Activated naive CD4-positive, alpha-beta T cell treated with anti-CD3 and anti-CD28 coated beads, Interleukin-2, amount 10 ng/mL, durations not matched to agents 7 days and 5 days (primary cell): ENCODE measurements at regions not wholly inside any gene's neighbourhood (a gene's known extent, or its start where the extent isn't known, plus 50 kb on each side); places are given as distances from the start of the nearest gene placed in this dataset.
A peak's percentile ranks its signal among the peaks of the same experiment; 100 is the strongest.

ENCODE experiments used
- CTCF ChIA-PET: fragments of 350-600 bp; sonication (Branson Sonifier 250); formaldehyde crosslinking; loops from one replicate; lab custom pipeline; 2021; ENCODE audit warnings: antibody characterized with exemption; lab: Charles Lee
- DNase-seq: peaks from one replicate; pipeline ENCODE4 v3.0.0-alpha.2; 2020
- H3K27ac Mint-ChIP-seq: one replicate; pipeline ENCODE4 v1.8.0; 2021; ENCODE audit warnings: mild to moderate bottlenecking, moderate library complexity, mixed read lengths
- H3K27me3 Mint-ChIP-seq: one replicate; pipeline ENCODE4 v1.8.0; 2021; ENCODE audit warnings: mild to moderate bottlenecking, mixed read lengths
- H3K36me3 Mint-ChIP-seq: one replicate; pipeline ENCODE4 v1.8.0; 2021; ENCODE audit warnings: mixed read lengths
- H3K4me1 Mint-ChIP-seq: one replicate; pipeline ENCODE4 v1.8.0; 2021; ENCODE audit warnings: mixed read lengths
- H3K4me3 Mint-ChIP-seq: one replicate; pipeline ENCODE4 v1.8.0; 2021; ENCODE audit warnings: mild to moderate bottlenecking, moderate library complexity, mixed read lengths
- H3K9me3 Mint-ChIP-seq: one replicate; pipeline ENCODE4 v1.8.0; 2021; ENCODE audit warnings: mixed read lengths

- no peak for DNase-seq
- no peaks in the 10 kb centered on the region for H3K9me3 Mint-ChIP-seq
- H3K4me3 Mint-ChIP-seq, result no peak overlapping the region
- H3K27ac Mint-ChIP-seq, result no peak overlapping the region
- no peaks in the 10 kb centered on the region for H3K36me3 Mint-ChIP-seq
- H3K27me3 Mint-ChIP-seq, result no peaks in the 10 kb centered on the region
- no peaks in the 10 kb centered on the region for H3K4me1 Mint-ChIP-seq
- CTCF ChIA-PET, result no interaction called here
Observed at GRCh38 chr18:34461266-34461665, 236.6 kb upstream of the NOL4 start.

DNA sequence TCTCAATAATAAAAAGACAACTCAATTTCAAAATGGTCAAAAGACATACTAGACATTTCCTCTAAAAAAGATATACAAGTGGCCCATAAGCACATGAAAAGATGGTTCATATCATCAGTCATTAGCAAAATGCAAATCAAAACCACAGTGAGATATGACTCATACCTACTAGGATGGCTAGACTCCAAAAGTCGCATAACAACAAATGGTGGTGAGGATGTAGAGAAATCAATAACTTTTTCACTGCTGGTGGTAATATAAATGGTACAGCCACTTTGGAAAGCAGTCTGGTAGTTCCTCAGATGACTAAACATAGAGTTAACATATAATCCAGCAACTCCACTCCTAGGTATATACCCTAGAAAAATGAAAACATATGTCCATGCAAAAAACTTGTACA is 242.3 kb upstream of the NOL4 start:
- CTCF ChIA-PET, result no interaction called here
- Mint-ChIP-seq H3K4me1 (no peaks in the 10 kb centered on the region), H3K4me3 (no peak overlapping the region), H3K9me3 (peaks cover 4% of the 10 kb centered on the region), H3K27ac (no peak overlapping the region), H3K27me3 (no peaks in the 10 kb centered on the region), H3K36me3 (no peaks in the 10 kb centered on the region)
- no peak for DNase-seq

GRCh38 chr18:34480162-34480700 is 229.9 kb upstream of the DTNA start:
- Mint-ChIP-seq H3K27ac (no peak overlapping the region), H3K4me3 (no peak overlapping the region), H3K36me3 (peaks cover 2% of the 10 kb centered on the region), H3K4me1 (no peaks in the 10 kb centered on the region), H3K9me3 (peaks cover 6% of the 10 kb centered on the region), H3K27me3 (no peaks in the 10 kb centered on the region)
- CTCF ChIA-PET, result no interaction called here
- no peak for DNase-seq

DNA sequence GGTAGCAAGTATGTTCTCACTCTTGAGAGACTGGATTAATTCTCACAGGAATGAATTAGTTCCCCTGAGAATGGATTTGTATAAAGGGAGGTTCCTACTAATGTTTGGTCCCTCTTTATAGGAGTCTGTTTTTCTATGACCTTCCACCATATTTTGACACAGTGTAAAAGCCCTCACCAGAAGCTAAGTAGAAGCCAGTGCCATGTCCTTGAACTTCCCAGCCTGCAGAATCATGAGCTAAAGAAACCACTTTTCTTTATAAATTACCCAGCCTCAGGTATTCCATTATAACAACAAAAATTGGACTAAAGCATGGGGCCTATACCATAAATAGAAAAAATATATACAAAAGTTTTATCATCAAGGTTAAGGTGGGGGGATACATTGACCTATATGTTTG is 227.9 kb upstream of the DTNA start:
- CTCF ChIA-PET, result no interaction called here
- DNase-seq, result no peak
- peaks cover 6% of the 10 kb centered on the region for H3K9me3 Mint-ChIP-seq
- H3K27ac Mint-ChIP-seq, result no peak overlapping the region
- peaks cover 2% of the 10 kb centered on the region for H3K36me3 Mint-ChIP-seq
- H3K4me3 Mint-ChIP-seq, result no peak overlapping the region
- no peaks in the 10 kb centered on the region for H3K4me1 Mint-ChIP-seq
- no peaks in the 10 kb centered on the region for H3K27me3 Mint-ChIP-seq

GRCh38 chr18:34483198-34483597 is 226.9 kb upstream of the DTNA start:
- CTCF ChIA-PET, result no interaction called here
- H3K36me3 Mint-ChIP-seq, result peaks cover 2% of the 10 kb centered on the region
- no peaks in the 10 kb centered on the region for H3K27me3 Mint-ChIP-seq
- H3K4me1 Mint-ChIP-seq, result no peaks in the 10 kb centered on the region
- H3K4me3 Mint-ChIP-seq, result no peak overlapping the region
- peaks cover 6% of the 10 kb centered on the region for H3K9me3 Mint-ChIP-seq
- DNase-seq, result no peak
- no peak overlapping the region for H3K27ac Mint-ChIP-seq

DNA sequence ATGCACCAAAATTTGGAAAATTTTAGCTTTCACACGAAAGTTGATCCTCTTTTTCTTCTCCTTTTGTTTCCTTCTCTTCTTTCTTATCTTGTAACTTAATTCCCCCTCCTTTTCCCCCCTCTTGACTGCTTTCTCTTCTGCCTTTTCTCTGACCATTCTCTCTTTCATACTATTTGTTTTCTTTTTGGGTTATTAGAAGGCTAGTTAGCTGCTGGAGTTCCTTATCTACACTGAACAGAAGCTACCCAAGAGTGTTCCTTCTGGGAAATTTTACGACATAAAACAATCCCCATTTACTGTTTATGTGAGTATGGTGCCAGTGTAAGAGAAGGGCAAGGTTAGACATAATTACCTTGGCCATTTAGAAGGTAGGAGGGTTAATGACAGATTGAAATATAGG is 218.4 kb upstream of the DTNA start:
- no peak for DNase-seq
- Mint-ChIP-seq H3K36me3 (no peaks in the 10 kb centered on the region), H3K4me1 (peaks cover 4% of the 10 kb centered on the region), H3K27ac (no peak overlapping the region), H3K9me3 (no peaks in the 10 kb centered on the region), H3K4me3 (no peak overlapping the region), H3K27me3 (peaks cover 22% of the 10 kb centered on the region)
- CTCF ChIA-PET, result no interaction called here

DNA sequence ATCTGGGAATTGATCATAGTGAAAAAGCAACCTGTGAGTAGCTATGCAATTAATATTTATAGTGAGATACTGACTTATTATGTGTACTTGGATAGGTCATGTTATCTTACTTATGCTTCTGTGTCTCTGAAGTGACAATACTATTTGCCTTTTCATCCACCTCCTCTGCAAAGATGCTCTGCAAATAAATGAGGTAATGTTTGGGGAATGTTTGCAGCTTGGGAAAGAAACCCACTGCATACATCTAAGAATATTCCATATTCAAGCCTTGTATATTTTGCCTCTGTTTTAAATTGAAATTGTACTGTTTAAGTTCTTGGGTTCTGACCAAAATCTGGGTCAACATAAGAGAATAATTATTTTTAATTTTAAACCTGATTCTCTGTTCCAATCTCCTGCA is 217.4 kb upstream of the DTNA start:
- Mint-ChIP-seq H3K4me1 (peaks cover 4% of the 10 kb centered on the region), H3K4me3 (no peak overlapping the region), H3K27me3 (peaks cover 22% of the 10 kb centered on the region), H3K9me3 (no peaks in the 10 kb centered on the region), H3K27ac (no peak overlapping the region), H3K36me3 (no peaks in the 10 kb centered on the region)
- CTCF ChIA-PET, result no interaction called here
- DNase-seq, result no peak

- CTCF ChIA-PET, result no interaction called here
- H3K4me1 Mint-ChIP-seq, result peaks cover 4% of the 10 kb centered on the region
- peaks cover 22% of the 10 kb centered on the region for H3K27me3 Mint-ChIP-seq
- peak; percentile 33 for DNase-seq
- H3K4me3 Mint-ChIP-seq, result peak overlapping the region; percentile 48
- no peaks in the 10 kb centered on the region for H3K36me3 Mint-ChIP-seq
- no peaks in the 10 kb centered on the region for H3K9me3 Mint-ChIP-seq
- H3K27ac Mint-ChIP-seq, result no peak overlapping the region
Observed at GRCh38 chr18:34493099-34493544, 217.0 kb upstream of the DTNA start.

DNA sequence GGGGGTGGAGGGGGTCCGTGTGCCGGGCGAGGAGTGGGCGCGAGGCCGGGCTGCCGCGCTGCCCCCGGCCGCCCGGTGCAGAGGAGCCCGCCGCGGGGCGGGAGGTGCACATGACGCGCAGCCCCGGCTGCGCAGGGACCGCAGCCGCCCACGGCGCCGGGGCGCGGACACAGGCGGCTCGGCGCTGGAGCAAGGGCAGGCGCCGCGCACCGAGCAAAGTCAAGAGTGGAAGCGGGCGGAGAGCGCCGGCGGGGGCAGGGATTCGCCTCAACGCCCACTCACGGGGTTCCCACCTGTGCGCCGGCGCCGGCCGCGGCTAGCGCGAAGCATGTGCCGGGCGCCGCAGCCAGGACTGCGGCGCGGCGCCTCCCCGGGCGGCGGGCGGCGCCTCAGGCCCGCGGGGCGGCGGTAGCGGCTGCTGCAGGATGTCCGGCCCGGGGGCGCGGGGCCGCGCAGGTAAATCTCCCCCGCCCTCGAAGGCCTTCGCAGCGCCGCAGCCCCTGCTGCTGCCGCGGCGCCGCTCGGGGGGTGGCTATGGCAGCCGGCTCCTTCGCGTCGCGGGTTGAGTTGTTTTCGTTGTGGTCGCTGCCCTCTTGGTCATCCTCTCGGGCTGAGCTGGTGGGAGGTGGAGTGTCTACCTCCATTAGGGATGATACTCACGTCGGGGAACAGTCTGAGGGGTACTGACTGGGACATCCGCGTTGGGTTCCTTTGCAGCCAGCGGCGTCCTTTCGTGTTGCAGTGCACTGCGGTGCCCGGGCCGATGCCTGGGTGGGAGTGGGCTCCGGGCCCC is 216.3 kb upstream of the DTNA start:
- peaks cover 4% of the 10 kb centered on the region for H3K4me1 Mint-ChIP-seq
- no peak for DNase-seq
- CTCF ChIA-PET, result no interaction called here
- no peak overlapping the region for H3K27ac Mint-ChIP-seq
- no peak overlapping the region for H3K4me3 Mint-ChIP-seq
- no peaks in the 10 kb centered on the region for H3K36me3 Mint-ChIP-seq
- peaks cover 22% of the 10 kb centered on the region for H3K27me3 Mint-ChIP-seq
- H3K9me3 Mint-ChIP-seq, result no peaks in the 10 kb centered on the region

GRCh38 chr18:34494359-34494696 is 215.8 kb upstream of the DTNA start:
- no peaks in the 10 kb centered on the region for H3K36me3 Mint-ChIP-seq
- H3K27me3 Mint-ChIP-seq, result peaks cover 22% of the 10 kb centered on the region
- H3K27ac Mint-ChIP-seq, result no peak overlapping the region
- no peaks in the 10 kb centered on the region for H3K9me3 Mint-ChIP-seq
- no peak overlapping the region for H3K4me3 Mint-ChIP-seq
- peaks cover 4% of the 10 kb centered on the region for H3K4me1 Mint-ChIP-seq
- no peak for DNase-seq
- CTCF ChIA-PET, result no interaction called here

GRCh38 chr18:34495506-34495905 is 214.6 kb upstream of the DTNA start:
- no peaks in the 10 kb centered on the region for H3K36me3 Mint-ChIP-seq
- no peaks in the 10 kb centered on the region for H3K9me3 Mint-ChIP-seq
- peaks cover 4% of the 10 kb centered on the region for H3K4me1 Mint-ChIP-seq
- no peak overlapping the region for H3K4me3 Mint-ChIP-seq
- CTCF ChIA-PET, result no interaction called here
- no peak overlapping the region for H3K27ac Mint-ChIP-seq
- H3K27me3 Mint-ChIP-seq, result peaks cover 22% of the 10 kb centered on the region
- DNase-seq, result no peak

GRCh38 chr18:34501553-34501952 is 208.5 kb upstream of the DTNA start:
- CTCF ChIA-PET, result interaction anchor here (0.6 kb wide), 1 partner anchor 16 kb away, joined by 4 read pairs; no protein-coding TSS in a partner anchor
- no peaks in the 10 kb centered on the region for H3K4me1 Mint-ChIP-seq
- H3K36me3 Mint-ChIP-seq, result no peaks in the 10 kb centered on the region
- H3K27ac Mint-ChIP-seq, result no peak overlapping the region
- no peaks in the 10 kb centered on the region for H3K27me3 Mint-ChIP-seq
- H3K4me3 Mint-ChIP-seq, result no peak overlapping the region
- DNase-seq, result no peak
- peaks cover 11% of the 10 kb centered on the region for H3K9me3 Mint-ChIP-seq

DNA sequence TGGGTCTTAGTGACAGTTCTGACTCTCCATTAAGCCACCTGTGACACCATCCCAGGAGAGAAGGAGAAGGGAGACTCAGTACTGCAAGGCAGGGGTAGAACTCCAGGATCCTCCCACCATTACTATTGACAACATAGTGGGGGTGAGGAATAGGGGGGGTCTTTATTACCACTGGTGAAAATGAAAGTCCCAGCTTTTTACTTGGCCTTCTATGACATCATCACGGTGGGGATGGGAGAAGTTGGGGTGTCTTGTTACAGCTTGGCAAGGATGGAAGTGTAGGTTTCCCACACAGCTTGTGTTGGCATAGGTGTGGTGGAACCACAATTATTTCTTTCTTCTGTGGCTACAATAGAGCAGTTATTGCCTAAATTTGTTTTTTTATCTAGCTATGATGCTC is 203.9 kb upstream of the DTNA start:
- H3K36me3 Mint-ChIP-seq, result no peaks in the 10 kb centered on the region
- peaks cover 11% of the 10 kb centered on the region for H3K9me3 Mint-ChIP-seq
- H3K4me1 Mint-ChIP-seq, result no peaks in the 10 kb centered on the region
- H3K27ac Mint-ChIP-seq, result no peak overlapping the region
- no peak for DNase-seq
- H3K27me3 Mint-ChIP-seq, result no peaks in the 10 kb centered on the region
- no peak overlapping the region for H3K4me3 Mint-ChIP-seq
- CTCF ChIA-PET, result no interaction called here

GRCh38 chr18:34509163-34509562 is 200.9 kb upstream of the DTNA start:
- H3K27ac Mint-ChIP-seq, result no peak overlapping the region
- H3K36me3 Mint-ChIP-seq, result no peaks in the 10 kb centered on the region
- H3K9me3 Mint-ChIP-seq, result peaks cover 4% of the 10 kb centered on the region
- H3K27me3 Mint-ChIP-seq, result no peaks in the 10 kb centered on the region
- no peak for DNase-seq
- no peak overlapping the region for H3K4me3 Mint-ChIP-seq
- CTCF ChIA-PET, result no interaction called here
- no peaks in the 10 kb centered on the region for H3K4me1 Mint-ChIP-seq

GRCh38 chr18:34509879-34510586 is 200.1 kb upstream of the DTNA start:
- Mint-ChIP-seq H3K27ac (no peak overlapping the region), H3K27me3 (no peaks in the 10 kb centered on the region), H3K4me3 (no peak overlapping the region), H3K9me3 (peaks cover 2% of the 10 kb centered on the region), H3K36me3 (no peaks in the 10 kb centered on the region), H3K4me1 (no peaks in the 10 kb centered on the region)
- DNase-seq, result no peak
- CTCF ChIA-PET, result no interaction called here
